Neural cell (in vitro differentiated cells): ENCODE measurements at regions not wholly inside any gene's neighbourhood (a gene's known extent, or its start where the extent isn't known, plus 50 kb on each side); places are given as distances from the start of the nearest gene placed in this dataset.

Source experiments
- H2AFZ ChIP-seq: fragments of 200-600, 300-800 bp; sonication (generic), shearing (Covaris generic); 2 replicates; pipeline ENCODE4 v1.6.0; 2014; ENCODE audit warnings: low read depth, mild to moderate bottlenecking, antibody characterized with exemption, low read length, moderate library complexity
- H3F3A ChIP-seq: fragments of 200-600 bp; shearing (Covaris generic); 2 replicates; pipeline ENCODE4 v1.6.1; 2016; ENCODE audit warnings: mild to moderate bottlenecking, moderate library complexity, mixed read lengths, antibody characterized with exemption, low read length; ENCODE audit not compliant: insufficient read depth, poor library complexity, severe bottlenecking
- H3K27ac ChIP-seq: fragments of 200-600, 300-800 bp; sonication (generic), shearing (Covaris generic); 2 replicates; pipeline ENCODE4 v1.5.1; 2014; ENCODE audit warnings: mild to moderate bottlenecking, low read length, moderate library complexity
- H3K27me3 ChIP-seq: fragments of 300-800, 200-600 bp; sonication (generic), shearing (Covaris generic); 2 replicates; pipeline ENCODE4 v1.6.0; 2014; ENCODE audit warnings: mild to moderate bottlenecking, low read depth, low read length, moderate library complexity; ENCODE audit not compliant: insufficient read depth
- H3K36me3 ChIP-seq: fragments of 300-800, 200-600 bp; sonication (generic), shearing (Covaris generic); 2 replicates; pipeline ENCODE4 v1.5.1; 2014; ENCODE audit warnings: mild to moderate bottlenecking, antibody characterized with exemption, low read length, moderate library complexity; ENCODE audit not compliant: insufficient read depth
- H3K4me2 ChIP-seq: fragments of 300-800, 200-600 bp; sonication (generic), shearing (Covaris generic); 2 replicates; pipeline ENCODE4 v1.6.0; 2014; ENCODE audit warnings: mild to moderate bottlenecking, low read length
- H3K4me3 ChIP-seq: fragments of 300-800, 200-600 bp; sonication (generic), shearing (Covaris generic); 2 replicates; pipeline ENCODE4 v1.5.1; 2014; ENCODE audit warnings: mild to moderate bottlenecking, low read length, moderate library complexity
- H3K79me2 ChIP-seq: fragments of 200-600 bp; shearing (Covaris generic); replicated peaks from 2 replicates; pipeline ENCODE4 v1.6.0; 2014; ENCODE audit warnings: mild to moderate bottlenecking, low read length, moderate library complexity; ENCODE audit not compliant: insufficient read depth
- H3K9ac ChIP-seq: fragments of 300-800, 200-600 bp; sonication (generic), shearing (Covaris generic); 2 replicates; pipeline ENCODE4 v1.6.1; 2016; ENCODE audit warnings: mild to moderate bottlenecking, low read length, mixed read lengths
- H3K9me2 ChIP-seq: fragments of 200-600 bp; shearing (Covaris generic); 2 replicates; pipeline ENCODE4 v1.6.1; 2016; ENCODE audit warnings: mild to moderate bottlenecking, low read length, mixed read lengths; ENCODE audit not compliant: insufficient read depth
- H3K9me3 ChIP-seq: fragments of 200-600, 300-800 bp; sonication (generic), shearing (Covaris generic); 2 replicates; pipeline ENCODE4 v1.6.1; 2016; ENCODE audit warnings: mild to moderate bottlenecking, mixed run types, low read length, moderate library complexity, mixed read lengths
- H4K20me1 ChIP-seq: fragments of 200-600 bp; shearing (Covaris generic); 2 replicates; pipeline ENCODE4 v1.6.1; 2016; ENCODE audit warnings: mild to moderate bottlenecking, mixed run types; ENCODE audit not compliant: insufficient read depth
- EP300 ChIP-seq: fragments of 450-650 bp; conservative IDR thresholded peaks from 2 replicates; pipeline ENCODE4 v1.6.1; 2014; ENCODE audit warnings: antibody characterized with exemption, mild to moderate bottlenecking, moderate library complexity; ENCODE audit not compliant: poor library complexity, severe bottlenecking
- EZH2 ChIP-seq: fragments of 200-600, 300-800 bp; shearing (Covaris generic), sonication (generic); IDR thresholded peaks from 2 replicates; pipeline ENCODE4 v1.6.1; 2014; ENCODE audit warnings: antibody characterized with exemption, low read length, borderline replicate concordance, mild to moderate bottlenecking; ENCODE audit not compliant: insufficient read depth, poor library complexity, severe bottlenecking
- MXI1 ChIP-seq: fragments of 450-650 bp; conservative IDR thresholded peaks from 2 replicates; pipeline ENCODE4 v1.6.1; 2014; ENCODE audit warnings: antibody characterized with exemption, mild to moderate bottlenecking; ENCODE audit not compliant: poor library complexity, severe bottlenecking
- POLR2AphosphoS5 ChIP-seq: IDR thresholded peaks from 2 replicates; pipeline ENCODE4 v1.6.1; 2012
- RAD21 ChIP-seq: fragments of 450-650 bp; conservative IDR thresholded peaks from 2 replicates; pipeline ENCODE4 v1.6.1; 2014; ENCODE audit warnings: antibody characterized with exemption, mild to moderate bottlenecking, moderate library complexity
- SMC3 ChIP-seq: fragments of 450-650 bp; conservative IDR thresholded peaks from 2 replicates; pipeline ENCODE4 v1.6.1; 2014; ENCODE audit warnings: antibody characterized with exemption, mild to moderate bottlenecking, moderate library complexity; ENCODE audit not compliant: poor library complexity
- TAF1 ChIP-seq: IDR thresholded peaks from 2 replicates; pipeline ENCODE4 v1.6.1; 2012; ENCODE audit warnings: low read depth
- TF ChIP-seq, protein P1 (sequence below): fragments of 450-650 bp; IDR thresholded peaks from 2 replicates; pipeline ENCODE4 v1.5.1; 2014; ENCODE audit warnings: antibody characterized with exemption, mild to moderate bottlenecking, moderate library complexity; ENCODE audit not compliant: poor library complexity, severe bottlenecking
- TF ChIP-seq, protein P2 (sequence below): IDR thresholded peaks from 2 replicates; pipeline ENCODE4 v1.6.1; 2012; ENCODE audit warnings: borderline replicate concordance

DNA sequence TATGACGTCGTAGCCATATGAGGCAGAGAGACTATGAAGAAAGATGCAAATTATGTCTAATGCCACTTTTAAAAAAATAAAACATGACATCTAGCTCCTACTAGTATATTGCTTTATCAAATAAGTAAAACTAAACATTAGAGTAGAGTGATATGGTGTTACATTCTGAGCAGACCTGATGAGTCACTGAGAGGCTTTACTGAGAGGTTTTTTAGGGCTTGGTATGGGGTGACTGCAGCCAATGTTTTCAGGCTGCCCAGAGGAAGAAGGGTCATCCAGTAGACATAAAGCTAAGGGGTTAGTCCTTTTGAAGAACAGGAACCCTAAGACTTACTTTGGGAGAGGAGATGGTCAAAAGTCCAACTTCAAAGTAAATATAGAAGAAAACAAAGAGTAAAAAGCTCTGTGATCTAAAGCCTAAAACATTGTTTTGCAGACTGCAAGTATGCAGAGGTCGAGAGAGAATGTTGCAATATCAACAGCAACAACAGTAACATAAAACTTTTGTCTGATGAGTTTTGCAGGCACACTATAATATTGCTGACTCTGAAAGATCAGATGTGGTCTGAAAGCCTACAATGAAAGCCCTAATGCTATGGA lies 774.7 kb downstream of the TMTC2 start:
- H3K27me3 ChIP-seq: no peaks in the 10 kb centered on the region
- no peak for TF ChIP-seq MXI1
- TF ChIP-seq, protein P1, sequence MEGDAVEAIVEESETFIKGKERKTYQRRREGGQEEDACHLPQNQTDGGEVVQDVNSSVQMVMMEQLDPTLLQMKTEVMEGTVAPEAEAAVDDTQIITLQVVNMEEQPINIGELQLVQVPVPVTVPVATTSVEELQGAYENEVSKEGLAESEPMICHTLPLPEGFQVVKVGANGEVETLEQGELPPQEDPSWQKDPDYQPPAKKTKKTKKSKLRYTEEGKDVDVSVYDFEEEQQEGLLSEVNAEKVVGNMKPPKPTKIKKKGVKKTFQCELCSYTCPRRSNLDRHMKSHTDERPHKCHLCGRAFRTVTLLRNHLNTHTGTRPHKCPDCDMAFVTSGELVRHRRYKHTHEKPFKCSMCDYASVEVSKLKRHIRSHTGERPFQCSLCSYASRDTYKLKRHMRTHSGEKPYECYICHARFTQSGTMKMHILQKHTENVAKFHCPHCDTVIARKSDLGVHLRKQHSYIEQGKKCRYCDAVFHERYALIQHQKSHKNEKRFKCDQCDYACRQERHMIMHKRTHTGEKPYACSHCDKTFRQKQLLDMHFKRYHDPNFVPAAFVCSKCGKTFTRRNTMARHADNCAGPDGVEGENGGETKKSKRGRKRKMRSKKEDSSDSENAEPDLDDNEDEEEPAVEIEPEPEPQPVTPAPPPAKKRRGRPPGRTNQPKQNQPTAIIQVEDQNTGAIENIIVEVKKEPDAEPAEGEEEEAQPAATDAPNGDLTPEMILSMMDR: no peak
- no peak overlapping the region for H3K27ac ChIP-seq
- no peak overlapping the region for H2AFZ ChIP-seq
- H3F3A ChIP-seq: no peaks in the 10 kb centered on the region
- no peaks in the 10 kb centered on the region for H3K9me2 ChIP-seq
- H3K9me3 ChIP-seq: no peaks in the 10 kb centered on the region
- no peak overlapping the region for H3K4me3 ChIP-seq
- no peaks in the 10 kb centered on the region for H3K36me3 ChIP-seq
- H3K79me2 ChIP-seq: no peaks in the 10 kb centered on the region
- no peak overlapping the region for H3K4me2 ChIP-seq
- no peaks in the 10 kb centered on the region for H4K20me1 ChIP-seq
- H3K9ac ChIP-seq: no peak overlapping the region

DNA sequence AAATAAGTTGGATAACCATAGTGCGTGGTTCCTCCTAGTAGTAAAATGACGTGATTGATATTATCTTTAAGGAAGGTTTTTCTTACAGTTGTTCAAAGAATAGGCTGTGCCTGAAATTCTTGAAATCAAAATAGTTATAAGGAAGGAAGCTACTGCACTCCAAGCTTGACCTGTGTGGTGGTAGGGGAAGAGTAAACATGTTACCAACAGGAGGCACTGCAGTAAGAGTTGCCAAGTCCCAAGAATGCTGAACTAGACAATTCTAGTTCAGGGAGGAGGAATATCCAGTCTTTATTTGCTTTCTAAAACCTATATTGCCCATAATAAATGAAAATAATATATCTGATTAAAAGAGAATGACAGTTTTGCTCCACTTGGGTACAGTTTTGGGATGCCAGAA lies 764.5 kb downstream of the TMTC2 start:
- Histone ChIP-seq H3K27ac (no peak overlapping the region), H2AFZ (no peak overlapping the region), H3F3A (no peaks in the 10 kb centered on the region), H3K4me2 (no peak overlapping the region), H3K36me3 (no peaks in the 10 kb centered on the region), H3K9me2 (no peaks in the 10 kb centered on the region), H4K20me1 (no peaks in the 10 kb centered on the region), H3K9ac (no peak overlapping the region), H3K27me3 (no peaks in the 10 kb centered on the region), H3K79me2 (no peaks in the 10 kb centered on the region), H3K4me3 (no peak overlapping the region), H3K9me3 (no peaks in the 10 kb centered on the region)
- TF ChIP-seq EP300 (no peak), SMC3 (no peak), MXI1 (no peak), RAD21 (no peak), POLR2AphosphoS5 (no peak), EZH2 (no peak), TAF1 (no peak)
- TF ChIP-seq, protein P1: no peak
- TF ChIP-seq, protein P2, sequence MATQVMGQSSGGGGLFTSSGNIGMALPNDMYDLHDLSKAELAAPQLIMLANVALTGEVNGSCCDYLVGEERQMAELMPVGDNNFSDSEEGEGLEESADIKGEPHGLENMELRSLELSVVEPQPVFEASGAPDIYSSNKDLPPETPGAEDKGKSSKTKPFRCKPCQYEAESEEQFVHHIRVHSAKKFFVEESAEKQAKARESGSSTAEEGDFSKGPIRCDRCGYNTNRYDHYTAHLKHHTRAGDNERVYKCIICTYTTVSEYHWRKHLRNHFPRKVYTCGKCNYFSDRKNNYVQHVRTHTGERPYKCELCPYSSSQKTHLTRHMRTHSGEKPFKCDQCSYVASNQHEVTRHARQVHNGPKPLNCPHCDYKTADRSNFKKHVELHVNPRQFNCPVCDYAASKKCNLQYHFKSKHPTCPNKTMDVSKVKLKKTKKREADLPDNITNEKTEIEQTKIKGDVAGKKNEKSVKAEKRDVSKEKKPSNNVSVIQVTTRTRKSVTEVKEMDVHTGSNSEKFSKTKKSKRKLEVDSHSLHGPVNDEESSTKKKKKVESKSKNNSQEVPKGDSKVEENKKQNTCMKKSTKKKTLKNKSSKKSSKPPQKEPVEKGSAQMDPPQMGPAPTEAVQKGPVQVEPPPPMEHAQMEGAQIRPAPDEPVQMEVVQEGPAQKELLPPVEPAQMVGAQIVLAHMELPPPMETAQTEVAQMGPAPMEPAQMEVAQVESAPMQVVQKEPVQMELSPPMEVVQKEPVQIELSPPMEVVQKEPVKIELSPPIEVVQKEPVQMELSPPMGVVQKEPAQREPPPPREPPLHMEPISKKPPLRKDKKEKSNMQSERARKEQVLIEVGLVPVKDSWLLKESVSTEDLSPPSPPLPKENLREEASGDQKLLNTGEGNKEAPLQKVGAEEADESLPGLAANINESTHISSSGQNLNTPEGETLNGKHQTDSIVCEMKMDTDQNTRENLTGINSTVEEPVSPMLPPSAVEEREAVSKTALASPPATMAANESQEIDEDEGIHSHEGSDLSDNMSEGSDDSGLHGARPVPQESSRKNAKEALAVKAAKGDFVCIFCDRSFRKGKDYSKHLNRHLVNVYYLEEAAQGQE: no peak
